Lung (tissue), 11 donors: ENCODE measurements at regions not wholly inside any gene's neighbourhood (a gene's known extent, or its start where the extent isn't known, plus 50 kb on each side); places are given as distances from the start of the nearest gene placed in this dataset.

ENCODE experiments used
- ATAC-seq: fragments of 200-7000 bp; cut with Tn5 transposase; one replicate; pipeline ENCODE4 v1.9.1; 2020; ENCODE audit warnings: moderate number of reproducible peaks; ENCODE audit not compliant: insufficient read depth, low FRiP score
- DNase-seq, 3 donors: peaks; one replicate each; pipeline ENCODE4 v3.0.0-alpha.2; 2013 to 2017
- H3K27ac ChIP-seq, 2 donors: one replicate each; pipeline ENCODE4 v1.5.1; 2013; ENCODE audit warnings: mild to moderate bottlenecking in 2 of 2, moderate library complexity in 2 of 2, control low read depth in 1 of 2, inconsistent platforms in 1 of 2, low read depth in 1 of 2, low read length in 1 of 2
- H3K27me3 ChIP-seq, 3 donors: one replicate each; pipeline ENCODE4 v1.5.1; 2013; ENCODE audit warnings: low read length in 2 of 3; ENCODE audit not compliant: control insufficient read depth in 3 of 3, insufficient read depth in 3 of 3
- H3K36me3 ChIP-seq, 4 donors: one replicate each; pipeline ENCODE4 v1.5.1; 2013; ENCODE audit warnings: low read length in 4 of 4, mild to moderate bottlenecking in 1 of 4, moderate library complexity in 1 of 4; ENCODE audit not compliant: control insufficient read depth in 4 of 4, insufficient read depth in 4 of 4
- H3K4me1 ChIP-seq, 5 donors: one replicate each; pipeline ENCODE4 v1.5.1; 2013; ENCODE audit warnings: low read length in 5 of 5, mild to moderate bottlenecking in 2 of 5, moderate library complexity in 1 of 5; ENCODE audit not compliant: control insufficient read depth in 5 of 5, insufficient read depth in 5 of 5
- H3K4me3 ChIP-seq: one replicate; pipeline ENCODE4 v1.5.1; 2013; ENCODE audit warnings: mild to moderate bottlenecking, control low read depth, moderate library complexity
- H3K9ac ChIP-seq, 2 donors: one replicate each; pipeline ENCODE4 v1.5.1; 2013; ENCODE audit warnings: low read length in 2 of 2, control low read depth in 1 of 2; ENCODE audit not compliant: insufficient read depth in 1 of 2
- H3K9me3 ChIP-seq, 4 donors: one replicate each; pipeline ENCODE4 v1.5.1; 2013; ENCODE audit warnings: low read length in 3 of 4, mild to moderate bottlenecking in 1 of 4, moderate library complexity in 1 of 4; ENCODE audit not compliant: control insufficient read depth in 4 of 4, insufficient read depth in 3 of 4
- CTCF ChIP-seq: IDR thresholded peaks from 2 replicates; pipeline ENCODE4 v1.5.1; 2012; ENCODE audit warnings: mild to moderate bottlenecking; ENCODE audit errors: control extremely low read depth, extremely low read depth
- WGBS, 2 donors: extraction: QIAGEN DNeasy Blood & Tissue Kit; methylation state at CpG; one replicate each; pipeline ENCODE4 v1.1.7; 2013; 5-methylcytosine and 5-hydroxymethylcytosine counted together
- donor health status: control.
- donor health status: control.
- donor health status: Bipolar disorder and iron deficiency.
- donor health status: healthy.
- donor health status: DM: yes; HTN: yes; CAD: no.

DNA sequence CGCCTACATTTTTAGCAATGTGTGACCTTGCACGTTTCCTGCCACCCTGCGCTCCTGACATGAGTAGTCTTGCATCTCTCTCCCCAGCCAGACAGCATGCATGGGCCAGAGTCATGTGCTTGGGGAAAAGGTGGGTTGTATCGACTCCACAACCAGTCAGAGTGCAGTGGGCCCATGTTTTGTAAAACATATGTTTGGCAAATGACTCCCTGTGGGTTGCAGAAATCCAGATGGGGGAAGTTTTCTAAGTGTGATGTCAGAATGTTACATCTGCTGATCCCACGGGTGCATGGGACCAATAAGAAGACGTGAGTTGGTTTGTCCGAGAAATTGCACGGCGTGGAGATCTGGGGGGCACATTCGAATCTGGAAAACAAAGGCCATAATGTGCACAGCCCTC is 147.1 kb downstream of the FOXL1 start:
- Histone ChIP-seq H3K27ac (no peak overlapping the region), H3K27me3 (peaks cover 0 to 15% (median 5%) of the 10 kb centered on the region in 3 donors), H3K4me3 (no peak overlapping the region), H3K36me3 (no peaks in the 10 kb centered on the region), H3K9ac (no peak overlapping the region), H3K9me3 (peaks cover 0 to 6% (median 0%) of the 10 kb centered on the region in 4 donors), H3K4me1 (peaks cover 0 to 6% (median 0%) of the 10 kb centered on the region in 5 donors)
- no peak for TF ChIP-seq CTCF
- DNase-seq (peak in 1 of 3 donors; percentile 46), ATAC-seq (no peak)
- 74 to 80% methylated on average over 10 of the region's 10 CpGs for WGBS, 2 donors

GRCh38 chr16:86726340-86726739 is 148.0 kb downstream of the FOXL1 start:
- Histone ChIP-seq H3K27me3 (peaks cover 0 to 25% (median 14%) of the 10 kb centered on the region in 3 donors), H3K36me3 (no peaks in the 10 kb centered on the region), H3K9me3 (peaks cover 0 to 6% (median 0%) of the 10 kb centered on the region in 4 donors), H3K4me1 (peaks cover 0 to 6% (median 0%) of the 10 kb centered on the region in 5 donors), H3K27ac (no peak overlapping the region), H3K4me3 (no peak overlapping the region), H3K9ac (no peak overlapping the region)
- WGBS, 2 donors = 62 to 70% methylated on average over 5 of the region's 5 CpGs
- ATAC-seq (no peak), DNase-seq (peak in 1 of 3 donors; percentile 39)
- TF ChIP-seq CTCF = no peak

DNA sequence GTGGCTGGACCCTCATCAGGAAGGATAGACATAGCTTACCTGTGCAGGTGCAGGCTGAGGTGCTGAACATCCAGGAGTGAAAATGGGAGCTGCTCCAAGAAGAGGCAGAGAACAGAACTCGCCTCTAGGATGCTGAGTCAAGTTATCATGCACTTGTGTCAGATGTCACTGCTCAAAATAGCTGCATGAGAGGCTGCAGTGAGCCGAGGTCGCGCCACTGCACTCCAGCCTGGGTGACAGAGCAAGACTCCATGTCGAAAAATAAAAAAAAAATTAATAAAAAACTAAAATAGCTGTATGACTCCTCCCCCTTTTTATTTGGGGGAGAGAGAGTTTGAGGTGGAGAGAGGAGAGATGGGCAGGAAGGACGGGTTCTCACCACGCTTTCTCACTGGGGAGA is 148.8 kb downstream of the FOXL1 start:
- H3K4me1 ChIP-seq = peaks cover 0 to 7% (median 0%) of the 10 kb centered on the region in 5 donors

More for the DNA sequence above, 148.8 kb downstream of the FOXL1 start:
- Histone ChIP-seq H3K9me3 (peaks cover 0 to 6% (median 0%) of the 10 kb centered on the region in 4 donors), H3K27ac (no peak overlapping the region), H3K4me3 (no peak overlapping the region), H3K36me3 (no peaks in the 10 kb centered on the region), H3K27me3 (peaks cover 0 to 33% (median 22%) of the 10 kb centered on the region in 3 donors), H3K9ac (no peak overlapping the region)
- no peak for DNase-seq
- no peak for TF ChIP-seq CTCF
- no peak for ATAC-seq
- 75 to 82% methylated on average over 7 of the region's 7 CpGs for WGBS, 2 donors
